ENCODE measurements at regions not wholly inside any gene's neighbourhood (a gene's known extent, or its start where the extent isn't known, plus 50 kb on each side); places are given as distances from the start of the nearest gene placed in this dataset.
"Not testable (repeated sequence)": the region's sequence is repeated elsewhere in the genome, so short reads cannot be mapped to it uniquely, and the experiment has no call there.

- TF ChIP-seq CTCF (IDR thresholded peaks at IDR 0.05 in 2 of 3, conservative IDR thresholded peaks at IDR 0.05 in 1 of 3; ENCODE audit: borderline replicate concordance in 1 of 3, insufficient read depth in 1 of 3, low read depth in 2 of 3, low read length in 2 of 3) (no peak), SIN3A (IDR thresholded peaks at IDR 0.05; ENCODE audit: low read depth) (no peak), TCF7L2 (IDR thresholded peaks at IDR 0.05; ENCODE audit: borderline replicate concordance, extremely low read depth, insufficient read depth, insufficient read length) (no peak), CEBPB (IDR thresholded peaks at IDR 0.05; ENCODE audit: low read depth) (no peak), ZFX (IDR thresholded peaks at IDR 0.05) (no peak), EGR1 (IDR thresholded peaks at IDR 0.05; ENCODE audit: low read depth) (no peak)
These were observed 396.8 kb downstream of the FAM72C start (continued) for GRCh38 chr1:143574891-143575520.

DNA sequence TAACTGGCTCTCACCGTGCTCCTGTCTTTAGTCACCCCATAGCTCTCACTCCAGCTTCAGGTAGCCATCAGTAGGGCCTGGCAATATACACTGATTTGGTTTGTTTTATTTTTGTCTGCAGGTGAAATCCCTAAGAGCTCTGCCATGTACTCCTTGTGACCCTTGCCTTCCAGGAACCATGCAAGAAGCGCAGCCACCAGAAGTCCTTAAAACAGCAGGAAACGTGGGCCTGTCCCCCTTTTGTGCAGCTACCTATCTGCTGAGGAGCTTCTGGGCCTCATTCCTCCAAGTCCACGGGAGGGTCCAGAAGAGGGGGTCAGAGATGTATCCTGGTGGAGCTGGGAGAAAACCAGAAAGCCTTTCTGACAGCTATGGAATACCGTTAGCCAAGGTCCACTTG is 399.1 kb downstream of the FAM72C start:
- H3K4me3 ChIP-seq (replicated peaks in 1 of 2; ENCODE audit: low read depth in 1 of 2, low read length in 2 of 2); DNase-seq (ENCODE audit: low read depth, low spot score); H3K79me2 ChIP-seq (ENCODE audit: insufficient read depth, low read length); BruUV-seq (replicated peaks); intact Hi-C loops (cut with micrococcal nuclease); ATAC-seq; H3K27ac ChIP-seq (ENCODE audit: low read depth, low read length); H3K36me3 ChIP-seq (ENCODE audit: control insufficient read depth in 1 of 2, insufficient read depth in 2 of 2, low read length in 2 of 2); POLR2A ChIA-PET; H4K20me1 ChIP-seq (ENCODE audit: insufficient read depth); RAD21 ChIA-PET (ENCODE audit: low non-redundant PET in 1 of 2, low total read pairs in 2 of 2, uncharacterized antibody in 2 of 2, unreplicated experiment in 2 of 2); CTCF ChIA-PET; H3K9me2 ChIP-seq (ENCODE audit: insufficient read depth); H3K9me3 ChIP-seq (ENCODE audit: control insufficient read depth in 1 of 2, insufficient read depth in 1 of 2, low read depth in 1 of 2, low read length in 2 of 2); H3K4me1 ChIP-seq (ENCODE audit: control insufficient read depth in 1 of 2, insufficient read depth in 2 of 2, low read length in 2 of 2); H2AFZ ChIP-seq (ENCODE audit: low read depth, low read length, poor library complexity, severe bottlenecking); H3K4me2 ChIP-seq (ENCODE audit: low read length); H3K9ac ChIP-seq (ENCODE audit: low read length); H3K27me3 ChIP-seq (ENCODE audit: insufficient read depth, low read length): not testable (repeated sequence)

DNA sequence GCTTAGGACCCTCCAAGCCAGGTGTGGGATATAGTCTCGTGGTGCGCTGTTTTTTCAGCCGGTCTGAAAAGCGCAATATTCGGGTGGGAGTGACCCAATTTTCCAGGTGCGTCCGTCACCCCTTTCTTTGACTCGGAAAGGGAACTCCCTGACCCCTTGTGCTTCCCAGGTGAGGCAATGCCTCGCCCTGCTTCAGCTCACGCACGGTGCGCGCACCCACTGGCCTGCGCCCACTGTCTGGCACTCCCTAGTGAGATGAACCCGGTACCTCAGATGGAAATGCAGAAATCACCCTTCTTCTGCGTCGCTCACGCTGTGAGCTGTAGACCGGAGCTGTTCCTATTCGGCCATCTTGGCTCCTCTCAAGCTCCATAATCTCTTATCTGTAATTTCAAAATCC is 408.0 kb downstream of the FAM72C start:
- RAD21 ChIA-PET (ENCODE audit: low non-redundant PET in 1 of 2, low total read pairs in 2 of 2, uncharacterized antibody in 2 of 2, unreplicated experiment in 2 of 2); H3K9ac ChIP-seq (ENCODE audit: low read length); H3K4me3 ChIP-seq (replicated peaks in 1 of 2; ENCODE audit: low read depth in 1 of 2, low read length in 2 of 2); H3K4me2 ChIP-seq (ENCODE audit: low read length); H2AFZ ChIP-seq (ENCODE audit: low read depth, low read length, poor library complexity, severe bottlenecking); H3K27me3 ChIP-seq (ENCODE audit: insufficient read depth, low read length); intact Hi-C loops (cut with micrococcal nuclease); H3K27ac ChIP-seq (ENCODE audit: low read depth, low read length); H3K79me2 ChIP-seq (ENCODE audit: insufficient read depth, low read length); H3K4me1 ChIP-seq (ENCODE audit: control insufficient read depth in 1 of 2, insufficient read depth in 2 of 2, low read length in 2 of 2); DNase-seq (ENCODE audit: low read depth, low spot score); H3K9me3 ChIP-seq (ENCODE audit: control insufficient read depth in 1 of 2, insufficient read depth in 1 of 2, low read depth in 1 of 2, low read length in 2 of 2); BruUV-seq (replicated peaks); CTCF ChIA-PET; H3K9me2 ChIP-seq (ENCODE audit: insufficient read depth); H3K36me3 ChIP-seq (ENCODE audit: control insufficient read depth in 1 of 2, insufficient read depth in 2 of 2, low read length in 2 of 2); ATAC-seq; POLR2A ChIA-PET; H4K20me1 ChIP-seq (ENCODE audit: insufficient read depth): not testable (repeated sequence)

Measured in HCT116 (cell line).